22Rv1 (cell line): ENCODE measurements at regions not wholly inside any gene's neighbourhood (a gene's known extent, or its start where the extent isn't known, plus 50 kb on each side); places are given as distances from the start of the nearest gene placed in this dataset.

Experiments used
- CTCF ChIP-seq: fragments of 450-650 bp; IDR thresholded peaks from 2 replicates; pipeline ENCODE4 v1.5.1; 2017; ENCODE audit warnings: mild to moderate bottlenecking
- ZFX ChIP-seq: fragments of 450-650 bp; IDR thresholded peaks from 2 replicates; pipeline ENCODE4 v1.6.1; 2017; ENCODE audit warnings: antibody characterized with exemption, borderline replicate concordance

GRCh38 chr2:17101596-17101995 is 416.6 kb downstream of the RAD51AP2 start:
- TF ChIP-seq CTCF, result no peak
- TF ChIP-seq ZFX, result no peak
